Neuron (in vitro differentiated cells): ENCODE measurements at regions not wholly inside any gene's neighbourhood (a gene's known extent, or its start where the extent isn't known, plus 50 kb on each side); places are given as distances from the start of the nearest gene placed in this dataset.

ENCODE experiments used
- H2AFZ ChIP-seq: one replicate; pipeline ENCODE4 v1.6.1; 2013; ENCODE audit warnings: low read depth, mild to moderate bottlenecking, inconsistent platforms, low read length, moderate library complexity
- H3K27me3 ChIP-seq: one replicate; pipeline ENCODE4 v1.6.1; 2013; ENCODE audit warnings: low read length; ENCODE audit not compliant: insufficient read depth
- H3K36me3 ChIP-seq: one replicate; pipeline ENCODE4 v1.6.1; 2013; ENCODE audit warnings: low read length; ENCODE audit not compliant: insufficient read depth
- H3K4me1 ChIP-seq: one replicate; pipeline ENCODE4 v1.6.1; 2013; ENCODE audit warnings: low read length; ENCODE audit not compliant: insufficient read depth
- H3K4me3 ChIP-seq: 2 replicates; pipeline ENCODE4 v1.5.1; 2013; ENCODE audit warnings: mild to moderate bottlenecking, low read length, moderate library complexity
- H3K9me3 ChIP-seq: one replicate; pipeline ENCODE4 v1.6.1; 2013; ENCODE audit warnings: low read length

- H2AFZ ChIP-seq: no peak overlapping the region
- no peak overlapping the region for H3K4me3 ChIP-seq
- no peaks in the 10 kb centered on the region for H3K36me3 ChIP-seq
Observed at GRCh38 chr4:85402371-85402770, 72.6 kb upstream of the ARHGAP24 start.

DNA sequence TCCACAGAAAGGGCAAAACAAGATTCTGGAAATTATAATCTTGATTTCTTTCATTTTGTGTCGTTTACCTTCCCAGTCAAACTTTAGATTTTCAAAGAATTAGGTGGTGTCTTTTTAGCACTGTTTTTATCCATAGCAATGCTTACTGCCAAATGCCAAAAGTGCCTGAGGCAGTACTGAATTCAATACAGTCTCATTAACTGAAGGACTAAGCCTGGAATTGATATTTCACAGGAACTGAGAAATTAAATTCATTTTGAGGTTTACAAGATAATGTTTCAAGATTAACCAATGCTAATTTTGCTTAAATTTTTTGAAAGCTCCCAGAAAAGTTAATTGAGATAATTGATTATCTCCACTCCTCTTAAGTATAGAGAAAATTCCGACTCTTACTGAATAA lies 68.8 kb upstream of the ARHGAP24 start:
- no peak overlapping the region for H2AFZ ChIP-seq
- no peaks in the 10 kb centered on the region for H3K9me3 ChIP-seq
- H3K36me3 ChIP-seq: no peaks in the 10 kb centered on the region
- no peaks in the 10 kb centered on the region for H3K27me3 ChIP-seq
- H3K4me1 ChIP-seq: no peaks in the 10 kb centered on the region
- H3K4me3 ChIP-seq: no peak overlapping the region

More at GRCh38 chr4:85402371-85402770, 72.6 kb upstream of the ARHGAP24 start:
- Histone ChIP-seq H3K4me1 (no peaks in the 10 kb centered on the region), H3K27me3 (no peaks in the 10 kb centered on the region), H3K9me3 (no peaks in the 10 kb centered on the region)

DNA sequence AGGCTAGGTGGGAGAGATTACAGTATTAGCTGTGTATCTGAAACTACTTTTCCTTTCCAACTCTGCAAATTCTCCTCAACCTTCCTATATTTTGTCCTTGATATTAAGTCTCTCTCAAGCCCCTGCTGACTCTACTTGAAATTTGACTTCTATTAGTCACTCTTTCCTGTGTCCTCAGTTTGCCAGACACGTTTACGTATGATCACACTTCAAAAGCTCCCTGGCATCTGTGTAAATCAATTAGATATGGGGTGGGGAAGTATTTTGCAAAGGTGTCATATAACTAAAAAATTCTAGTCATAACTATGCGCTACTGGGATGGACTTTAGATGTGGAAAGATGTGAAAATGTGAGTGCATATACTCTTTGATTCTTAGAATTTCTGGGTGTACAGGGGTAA lies 67.4 kb upstream of the ARHGAP24 start:
- H3K27me3 ChIP-seq: no peaks in the 10 kb centered on the region
- H3K4me1 ChIP-seq: no peaks in the 10 kb centered on the region
- no peak overlapping the region for H2AFZ ChIP-seq
- no peaks in the 10 kb centered on the region for H3K36me3 ChIP-seq
- H3K4me3 ChIP-seq: no peak overlapping the region
- H3K9me3 ChIP-seq: no peaks in the 10 kb centered on the region

DNA sequence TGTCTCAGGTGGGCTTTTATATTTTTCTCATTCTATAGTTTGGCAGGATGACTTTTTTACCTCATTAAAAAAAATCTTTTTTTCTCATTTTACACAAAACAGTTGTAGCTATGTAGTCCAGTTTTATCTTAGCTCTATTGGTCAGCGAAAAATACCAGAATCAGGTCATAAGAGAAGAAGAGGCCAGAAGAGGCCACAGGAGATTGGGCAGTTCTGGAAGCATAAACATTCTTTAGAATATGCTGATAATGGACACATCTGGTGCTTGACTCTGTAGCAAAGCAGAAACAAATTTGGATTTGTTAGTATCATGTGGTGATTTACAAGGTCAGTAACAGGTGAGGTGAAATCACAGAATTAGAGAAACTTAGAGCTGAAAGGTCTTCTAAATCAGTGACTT lies 66.6 kb upstream of the ARHGAP24 start:
- H2AFZ ChIP-seq: no peak overlapping the region
- no peaks in the 10 kb centered on the region for H3K36me3 ChIP-seq
- no peaks in the 10 kb centered on the region for H3K4me1 ChIP-seq
- no peaks in the 10 kb centered on the region for H3K27me3 ChIP-seq
- H3K4me3 ChIP-seq: no peak overlapping the region
- no peaks in the 10 kb centered on the region for H3K9me3 ChIP-seq

GRCh38 chr4:85409251-85409650 lies 65.7 kb upstream of the ARHGAP24 start:
- H3K4me1 ChIP-seq: no peaks in the 10 kb centered on the region
- H3K4me3 ChIP-seq: no peak overlapping the region
- H3K9me3 ChIP-seq: no peaks in the 10 kb centered on the region
- no peaks in the 10 kb centered on the region for H3K27me3 ChIP-seq
- H3K36me3 ChIP-seq: no peaks in the 10 kb centered on the region
- no peak overlapping the region for H2AFZ ChIP-seq

DNA sequence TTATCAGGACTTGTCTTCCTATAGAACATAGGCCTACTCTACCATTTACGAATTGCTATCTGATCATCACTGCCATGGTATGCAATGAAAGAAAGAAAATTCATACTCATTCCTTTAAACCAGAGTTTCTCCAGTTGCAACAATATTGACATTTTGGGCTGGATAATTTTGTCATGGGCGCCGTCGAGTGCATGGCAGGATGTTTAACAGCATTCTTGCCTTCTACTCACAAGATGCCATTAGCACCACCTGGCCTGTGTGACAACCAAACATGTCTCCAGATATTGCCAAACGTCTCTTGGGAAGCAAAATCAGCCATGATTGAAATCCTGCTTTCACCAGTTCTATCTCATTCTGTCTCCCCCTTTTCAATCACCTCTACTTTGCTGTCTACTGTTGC lies 63.6 kb upstream of the ARHGAP24 start:
- Histone ChIP-seq H3K9me3 (no peaks in the 10 kb centered on the region), H2AFZ (no peak overlapping the region), H3K4me3 (no peak overlapping the region), H3K27me3 (no peaks in the 10 kb centered on the region), H3K4me1 (no peaks in the 10 kb centered on the region), H3K36me3 (no peaks in the 10 kb centered on the region)

DNA sequence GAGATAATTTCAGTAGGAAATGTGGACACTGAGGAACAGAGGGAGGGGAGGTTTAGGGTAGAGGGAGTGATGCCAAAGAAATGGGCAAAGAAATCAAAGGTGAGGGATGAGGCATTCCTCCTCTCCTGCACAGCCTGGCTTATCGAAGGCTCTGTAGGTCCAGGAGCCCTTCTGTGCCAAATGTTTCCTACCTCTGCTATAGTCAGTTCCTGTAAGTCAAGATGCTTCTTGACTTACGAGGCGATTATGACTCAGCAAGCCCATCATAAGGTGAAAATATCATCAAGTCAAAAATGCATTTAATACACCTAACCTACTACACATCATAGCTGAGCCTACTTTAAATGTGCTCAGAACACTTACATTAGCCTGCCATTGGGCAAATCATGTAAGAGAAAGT lies 60.0 kb upstream of the ARHGAP24 start:
- Histone ChIP-seq H3K36me3 (no peaks in the 10 kb centered on the region), H3K9me3 (no peaks in the 10 kb centered on the region), H3K27me3 (no peaks in the 10 kb centered on the region), H2AFZ (no peak overlapping the region), H3K4me1 (peaks cover 1% of the 10 kb centered on the region), H3K4me3 (no peak overlapping the region)

GRCh38 chr4:85416094-85416493 lies 58.9 kb upstream of the ARHGAP24 start:
- H3K4me1 ChIP-seq: peaks cover 1% of the 10 kb centered on the region
- no peaks in the 10 kb centered on the region for H3K9me3 ChIP-seq
- no peak overlapping the region for H3K4me3 ChIP-seq
- H3K36me3 ChIP-seq: no peaks in the 10 kb centered on the region
- no peak overlapping the region for H2AFZ ChIP-seq
- H3K27me3 ChIP-seq: no peaks in the 10 kb centered on the region

GRCh38 chr4:85419103-85419502 lies 55.8 kb upstream of the ARHGAP24 start:
- no peaks in the 10 kb centered on the region for H3K36me3 ChIP-seq
- H2AFZ ChIP-seq: no peak overlapping the region
- H3K4me3 ChIP-seq: no peak overlapping the region
- H3K4me1 ChIP-seq: peaks cover 1% of the 10 kb centered on the region
- H3K9me3 ChIP-seq: no peaks in the 10 kb centered on the region
- H3K27me3 ChIP-seq: no peaks in the 10 kb centered on the region

GRCh38 chr4:85420831-85421230 lies 54.1 kb upstream of the ARHGAP24 start:
- Histone ChIP-seq H3K4me3 (no peak overlapping the region), H3K36me3 (no peaks in the 10 kb centered on the region), H3K9me3 (no peaks in the 10 kb centered on the region), H3K27me3 (no peaks in the 10 kb centered on the region), H2AFZ (no peak overlapping the region), H3K4me1 (peaks cover 2% of the 10 kb centered on the region)

GRCh38 chr4:85423431-85423830 lies 51.5 kb upstream of the ARHGAP24 start:
- Histone ChIP-seq H3K36me3 (no peaks in the 10 kb centered on the region), H2AFZ (no peak overlapping the region), H3K27me3 (no peaks in the 10 kb centered on the region), H3K4me3 (no peak overlapping the region), H3K9me3 (no peaks in the 10 kb centered on the region), H3K4me1 (peaks cover 16% of the 10 kb centered on the region)
